IPS-11a (cell line): ENCODE measurements at regions not wholly inside any gene's neighbourhood (a gene's known extent, or its start where the extent isn't known, plus 50 kb on each side); places are given as distances from the start of the nearest gene placed in this dataset.
"Not testable (repeated sequence)": the region's sequence is repeated elsewhere in the genome, so short reads cannot be mapped to it uniquely, and the experiment has no call there.

Experiments
- H3K4me3 ChIP-seq: one replicate; pipeline ENCODE4 v1.5.1; 2013; ENCODE audit warnings: low read depth, low read length, control low read depth

DNA sequence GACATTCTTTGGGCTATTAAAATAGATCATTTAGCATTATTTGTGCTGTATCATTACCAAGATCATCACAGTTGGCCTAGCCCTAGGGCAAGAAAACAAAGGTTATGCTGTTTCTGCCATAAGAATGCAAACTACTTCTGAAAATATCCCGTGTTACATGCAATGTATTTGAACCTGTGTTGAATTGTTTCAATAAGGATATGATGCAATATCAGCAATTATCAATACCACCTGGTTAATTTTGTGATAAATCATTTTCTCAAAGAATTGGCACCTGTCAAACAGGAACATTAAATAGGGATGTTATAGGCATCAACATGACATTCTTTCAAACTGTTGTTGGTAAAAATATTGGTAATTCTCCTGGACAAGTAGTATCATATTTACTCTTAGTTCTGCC lies 2002.0 kb upstream of the CDH9 start:
- no peak overlapping the region for H3K4me3 ChIP-seq

- H3K4me3 ChIP-seq, result no peak overlapping the region
Observed at GRCh38 chr5:29039994-29040393, 2001.6 kb upstream of the CDH9 start.

DNA sequence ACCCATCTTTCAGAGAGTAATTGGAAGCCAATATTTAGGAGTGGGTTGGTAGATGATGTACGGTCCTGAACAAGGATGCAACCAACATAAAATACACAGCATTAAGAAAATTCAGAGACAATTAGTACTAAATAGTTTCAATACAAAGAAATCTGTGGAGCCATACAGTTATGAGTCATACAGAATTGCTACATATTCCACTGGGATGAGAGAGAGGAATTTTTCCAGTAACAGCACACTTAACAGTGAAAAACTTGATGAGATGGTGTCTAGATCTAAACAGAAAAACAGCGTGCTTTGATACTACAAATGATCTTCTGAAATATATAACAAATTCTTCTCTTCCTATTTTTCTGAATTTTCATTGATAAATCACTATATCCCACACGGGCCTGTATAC lies 1999.3 kb upstream of the CDH9 start:
- H3K4me3 ChIP-seq, result no peak overlapping the region

- no peak overlapping the region for H3K4me3 ChIP-seq
Observed at GRCh38 chr5:29024052-29024451, 1985.7 kb upstream of the CDH9 start.

GRCh38 chr5:29023541-29023940 lies 1985.2 kb upstream of the CDH9 start:
- no peak overlapping the region for H3K4me3 ChIP-seq

DNA sequence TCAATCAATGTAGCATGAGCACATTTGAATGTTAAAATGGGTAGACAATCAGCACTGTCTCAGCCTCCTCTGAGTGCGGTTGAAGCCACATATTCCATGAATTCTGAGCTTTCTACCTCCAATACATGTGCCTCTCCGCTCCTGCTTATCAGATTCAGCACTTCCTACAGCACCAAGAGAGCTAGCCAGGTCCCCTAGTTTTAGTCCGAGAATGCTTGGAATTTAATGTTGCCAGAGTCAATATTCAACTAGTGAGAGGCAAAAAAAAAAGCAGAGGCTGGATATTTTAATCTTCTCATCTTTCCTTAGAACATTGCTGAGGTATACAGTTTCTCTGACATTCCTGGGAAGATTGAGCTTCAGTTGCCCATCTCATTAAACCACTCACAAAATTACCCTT lies 1979.1 kb upstream of the CDH9 start:
- no peak overlapping the region for H3K4me3 ChIP-seq

- no peak overlapping the region for H3K4me3 ChIP-seq
Observed at GRCh38 chr5:29016067-29016466, 1977.7 kb upstream of the CDH9 start.

DNA sequence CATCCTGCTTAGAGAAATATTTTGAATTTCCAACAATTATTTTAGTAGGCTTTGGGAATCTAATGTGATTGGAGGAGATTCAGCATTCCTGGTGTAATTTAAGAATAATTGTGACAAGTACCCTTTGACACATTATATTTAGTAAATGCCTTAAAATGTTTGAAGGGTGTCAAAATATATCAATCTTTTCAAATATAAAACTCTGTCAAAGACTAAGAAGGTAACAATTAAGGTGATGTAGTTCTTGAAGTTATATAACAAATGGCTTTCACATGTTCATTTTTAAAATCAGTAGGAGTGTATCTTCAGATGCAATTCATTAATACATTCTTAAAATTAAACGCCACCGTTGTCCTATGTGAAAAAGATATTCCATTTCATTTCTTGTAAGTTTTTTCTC lies 1977.1 kb upstream of the CDH9 start:
- no peak overlapping the region for H3K4me3 ChIP-seq

- no peak overlapping the region for H3K4me3 ChIP-seq
Observed at GRCh38 chr5:29005386-29005785, 1967.0 kb upstream of the CDH9 start.

- H3K4me3 ChIP-seq, result no peak overlapping the region
Observed at GRCh38 chr5:29002481-29002880, 1964.1 kb upstream of the CDH9 start.

DNA sequence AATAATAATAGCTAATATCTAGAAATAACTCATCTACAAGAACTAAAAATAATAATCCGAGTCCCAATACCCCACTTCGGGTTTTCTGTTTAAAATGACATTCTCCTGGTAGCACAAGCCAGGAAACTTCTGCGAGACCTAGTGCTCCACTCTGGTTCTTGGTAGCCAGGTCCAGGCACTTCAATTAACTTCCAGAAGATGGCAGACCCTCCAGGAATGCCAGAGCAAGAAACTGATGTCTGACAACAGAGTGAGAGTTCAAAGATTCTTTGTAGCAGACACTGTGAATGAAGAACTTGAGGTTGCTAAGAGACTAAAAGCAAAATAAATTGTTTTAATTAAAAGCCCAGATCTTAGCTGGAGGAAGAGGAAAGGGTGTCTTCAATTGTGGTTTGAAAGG lies 1963.3 kb upstream of the CDH9 start:
- no peak overlapping the region for H3K4me3 ChIP-seq

DNA sequence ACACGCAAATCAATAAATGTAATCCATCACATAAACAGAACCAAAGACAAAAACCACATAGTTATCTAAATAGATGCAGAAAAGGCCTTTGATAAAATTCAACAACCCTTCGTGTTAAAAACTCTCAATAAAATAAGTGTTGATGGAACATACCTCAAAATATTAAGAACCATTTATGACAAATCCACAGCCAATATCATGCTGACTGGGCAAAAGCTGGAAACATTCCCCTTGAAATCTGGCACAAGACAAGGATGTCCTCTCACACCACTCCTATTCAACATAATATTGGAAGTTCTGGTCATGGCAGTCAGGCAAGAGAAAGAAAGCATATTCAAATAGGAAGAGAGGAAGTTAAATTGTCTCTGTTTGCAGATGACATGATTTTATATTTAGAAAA lies 1946.3 kb upstream of the CDH9 start:
- no peak overlapping the region for H3K4me3 ChIP-seq

- no peak overlapping the region for H3K4me3 ChIP-seq
Observed at GRCh38 chr5:28975508-28975907, 1937.1 kb upstream of the CDH9 start.

- H3K4me3 ChIP-seq, result no peak overlapping the region
Observed at GRCh38 chr5:28967848-28968247, 1929.5 kb upstream of the CDH9 start.

GRCh38 chr5:28961816-28962215 lies 1923.4 kb upstream of the CDH9 start:
- no peak overlapping the region for H3K4me3 ChIP-seq

GRCh38 chr5:28958581-28958980 lies 1920.2 kb upstream of the CDH9 start:
- H3K4me3 ChIP-seq, result no peak overlapping the region

- H3K4me3 ChIP-seq, result no peak overlapping the region
Observed at GRCh38 chr5:28957450-28957849, 1919.1 kb upstream of the CDH9 start.

GRCh38 chr5:28954074-28954473 lies 1915.7 kb upstream of the CDH9 start:
- H3K4me3 ChIP-seq, result no peak overlapping the region

DNA sequence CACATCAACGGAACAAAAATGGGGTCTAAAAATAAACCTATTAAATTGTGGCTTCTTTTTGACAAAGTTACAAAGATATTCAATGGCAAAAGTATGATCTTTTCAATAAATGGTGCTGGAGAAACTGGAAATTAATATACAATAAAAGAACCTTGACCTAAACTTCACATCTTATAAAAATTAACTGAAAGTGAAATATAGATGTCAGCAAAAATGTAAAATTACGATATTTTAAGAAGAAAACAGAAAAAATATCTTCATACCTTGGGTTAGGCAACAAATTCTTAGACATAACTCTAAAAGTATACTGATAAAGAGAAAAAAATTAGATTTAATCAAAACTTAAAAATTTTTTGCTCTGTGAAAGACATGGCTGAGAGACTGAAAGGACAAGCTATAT lies 1909.5 kb upstream of the CDH9 start:
- no peak overlapping the region for H3K4me3 ChIP-seq

- H3K4me3 ChIP-seq, result no peak overlapping the region
Observed at GRCh38 chr5:28945859-28946258, 1907.5 kb upstream of the CDH9 start.

GRCh38 chr5:28929366-28929765 lies 1891.0 kb upstream of the CDH9 start:
- H3K4me3 ChIP-seq, result not testable (repeated sequence)

GRCh38 chr5:28928327-28928790 lies 1890.0 kb upstream of the CDH9 start:
- not testable (repeated sequence) for H3K4me3 ChIP-seq

DNA sequence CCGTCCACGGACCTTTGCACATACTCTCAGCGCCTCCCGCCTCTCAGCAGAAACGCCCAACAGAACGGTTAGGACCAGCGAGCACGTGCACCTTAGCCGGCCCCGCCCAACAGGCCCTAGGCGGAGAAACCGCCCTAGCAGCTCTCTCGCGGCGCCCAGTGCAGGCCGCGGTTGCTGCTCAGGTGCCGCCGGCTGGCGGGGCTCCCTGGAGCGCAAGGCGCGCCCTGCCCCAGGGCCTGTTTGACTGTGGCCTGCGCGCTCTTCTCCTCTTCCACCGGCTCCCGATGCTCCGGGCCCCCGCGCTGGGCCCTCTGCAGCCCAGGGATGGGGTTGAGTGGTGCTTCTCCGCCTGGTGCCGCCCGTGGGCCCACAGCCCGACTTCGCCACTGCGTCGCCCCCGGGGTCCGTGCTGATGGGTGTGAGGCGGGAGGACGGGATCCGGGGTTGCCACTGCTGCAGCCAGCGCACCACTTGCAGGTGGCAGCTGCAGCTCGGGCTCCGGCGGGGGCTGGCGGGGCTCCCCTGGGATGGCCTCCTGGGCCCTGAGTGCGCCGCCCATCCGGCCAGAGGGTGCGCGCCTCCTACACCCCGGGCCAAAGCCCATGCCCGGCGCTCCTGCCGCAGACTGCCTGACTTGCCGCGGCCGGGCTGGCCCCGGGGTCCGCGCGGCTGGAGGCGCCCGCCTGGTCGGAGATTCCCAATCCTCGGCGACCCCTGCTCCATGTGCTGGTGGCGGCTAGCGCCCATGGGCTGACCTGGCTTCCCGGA lies 1889.4 kb upstream of the CDH9 start:
- H3K4me3 ChIP-seq, result no peak overlapping the region
